GM18499 (cell line): ENCODE measurements at regions not wholly inside any gene's neighbourhood (a gene's known extent, or its start where the extent isn't known, plus 50 kb on each side); places are given as distances from the start of the nearest gene placed in this dataset.
A peak's percentile ranks its signal among the peaks of the same experiment; 100 is the strongest.
"Not testable (repeated sequence)": the region's sequence is repeated elsewhere in the genome, so short reads cannot be mapped to it uniquely, and the experiment has no call there.

ENCODE experiments used
- ATAC-seq: cut with Tn5 transposase; IDR thresholded peaks from one replicate; pipeline ENCODE4 v1.9.1; 2021; ENCODE audit warnings: moderate number of reproducible peaks; ENCODE audit not compliant: insufficient read depth, unreplicated experiment

DNA sequence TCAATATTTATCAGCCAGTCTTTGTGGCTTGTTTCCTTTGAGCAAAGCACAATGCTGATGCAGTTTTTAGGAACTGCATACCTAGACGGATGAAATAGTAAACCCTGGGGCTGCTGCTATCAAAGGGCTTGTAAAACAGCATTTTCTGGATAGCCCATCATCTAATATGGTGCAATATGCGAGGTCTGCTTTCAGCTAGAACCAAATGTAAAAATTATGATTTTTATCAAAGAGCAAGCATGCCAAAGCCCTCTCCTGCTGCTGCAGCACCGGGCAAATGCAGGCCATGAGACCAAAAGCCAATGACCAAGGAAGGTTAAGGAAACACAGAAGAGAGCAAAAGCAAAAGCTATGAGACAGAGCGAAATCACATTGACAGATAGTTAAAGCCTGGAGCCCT, 1000.4 kb downstream of the MAT2B start:
- ATAC-seq, result no peak

GRCh38 chr5:164518067-164518740, 1012.8 kb downstream of the MAT2B start:
- no peak for ATAC-seq

DNA sequence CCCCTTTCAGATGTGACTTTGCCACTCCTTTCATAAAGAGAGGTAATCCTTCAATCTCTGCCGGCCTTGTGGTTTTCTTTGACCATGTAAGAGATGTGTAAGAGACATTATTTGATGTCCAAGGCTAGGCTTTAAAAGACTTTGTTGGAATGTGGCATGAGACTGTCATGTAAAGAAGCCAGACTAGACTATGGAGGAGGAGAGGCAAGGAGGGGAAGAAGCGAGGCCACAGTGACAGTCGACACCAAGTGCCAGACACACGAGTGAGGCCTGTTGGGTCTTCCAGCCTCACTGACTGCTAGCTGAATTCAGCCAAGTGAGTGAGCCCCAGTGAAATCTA, 1013.3 kb downstream of the MAT2B start:
- no peak for ATAC-seq

- ATAC-seq, result no peak
Measured at GRCh38 chr5:164532235-164532900, 1026.9 kb downstream of the MAT2B start.

GRCh38 chr5:164533426-164533825, 1028.0 kb downstream of the MAT2B start:
- not testable (repeated sequence) for ATAC-seq

DNA sequence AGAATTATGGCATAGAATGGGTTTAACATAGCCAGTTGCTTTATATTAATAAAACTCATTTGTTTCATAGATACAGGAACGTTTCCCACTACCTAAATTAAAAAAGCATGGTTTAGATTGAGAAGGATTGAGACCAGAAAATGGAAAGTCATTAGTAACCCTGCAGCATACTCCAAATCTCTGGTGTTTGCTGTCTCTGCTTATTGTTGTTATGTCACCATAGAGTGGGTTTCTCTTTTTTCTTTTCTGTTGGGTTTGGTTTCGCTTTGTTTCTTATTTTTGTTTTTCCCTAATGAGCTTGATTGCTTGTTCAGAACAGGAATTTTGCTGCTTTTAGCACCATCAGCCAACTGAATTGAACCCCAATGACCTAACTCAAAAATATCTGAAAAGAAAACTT, 1034.8 kb downstream of the MAT2B start:
- ATAC-seq, result no peak

DNA sequence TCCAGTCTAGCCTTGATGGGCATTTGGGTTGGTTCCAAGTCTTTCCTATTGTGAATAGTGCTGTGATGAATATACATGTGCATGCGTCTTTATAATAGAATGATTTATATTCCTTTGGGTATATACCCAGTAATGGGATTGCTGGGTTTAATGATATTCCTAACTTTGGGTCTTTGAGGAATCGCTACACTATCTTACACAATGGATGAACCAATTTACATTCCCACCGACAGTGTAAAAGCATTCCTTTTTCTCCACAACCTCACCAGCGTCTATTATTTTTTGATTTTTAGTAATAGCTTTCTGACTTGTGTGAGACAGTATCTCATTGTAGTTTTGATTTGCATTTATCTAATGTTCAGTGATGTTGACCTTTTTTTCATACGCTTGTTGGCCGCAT, 1040.1 kb downstream of the MAT2B start:
- ATAC-seq, result no peak

- no peak for ATAC-seq
Measured at GRCh38 chr5:164553851-164554250, 1048.4 kb downstream of the MAT2B start.

DNA sequence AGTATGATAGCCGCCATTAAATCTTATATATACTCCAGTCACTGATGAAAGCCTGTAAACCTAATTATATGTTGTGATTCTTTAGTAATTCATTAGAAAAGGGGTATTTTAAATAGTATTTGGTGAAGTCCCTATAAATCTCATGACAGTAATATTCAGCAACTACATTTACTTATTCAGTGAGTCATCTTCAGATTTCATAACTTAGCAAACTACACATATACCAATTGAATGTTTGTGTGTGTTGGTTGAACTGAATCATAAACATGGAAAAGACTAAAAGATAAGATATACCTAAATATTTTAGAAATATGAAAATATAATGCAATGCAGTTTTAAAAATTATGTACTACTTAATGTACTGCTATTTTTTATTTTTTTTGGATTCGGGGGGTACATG, 1050.4 kb downstream of the MAT2B start:
- ATAC-seq, result no peak

GRCh38 chr5:164560216-164560615, 1054.8 kb downstream of the MAT2B start:
- no peak for ATAC-seq

GRCh38 chr5:164561933-164562872, 1056.8 kb downstream of the MAT2B start:
- no peak for ATAC-seq

DNA sequence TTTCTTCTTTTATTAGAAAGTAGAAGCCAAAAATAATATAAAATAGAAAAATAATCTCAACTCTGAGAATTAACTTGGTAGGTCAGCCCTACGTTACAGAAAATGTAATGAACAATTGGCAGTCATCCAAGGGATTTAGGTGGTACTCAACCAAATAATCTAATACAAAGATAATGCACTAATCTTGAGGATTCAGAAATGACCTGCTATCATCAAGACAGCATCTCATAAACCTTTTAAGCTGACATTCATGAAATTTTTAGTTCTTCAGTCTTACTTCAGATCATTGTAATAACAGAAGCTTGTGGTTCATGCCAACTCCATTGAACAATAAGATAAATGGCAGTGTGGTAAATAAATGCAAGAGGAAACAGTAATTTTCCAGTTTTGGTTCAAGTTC, 1058.0 kb downstream of the MAT2B start:
- no peak for ATAC-seq

DNA sequence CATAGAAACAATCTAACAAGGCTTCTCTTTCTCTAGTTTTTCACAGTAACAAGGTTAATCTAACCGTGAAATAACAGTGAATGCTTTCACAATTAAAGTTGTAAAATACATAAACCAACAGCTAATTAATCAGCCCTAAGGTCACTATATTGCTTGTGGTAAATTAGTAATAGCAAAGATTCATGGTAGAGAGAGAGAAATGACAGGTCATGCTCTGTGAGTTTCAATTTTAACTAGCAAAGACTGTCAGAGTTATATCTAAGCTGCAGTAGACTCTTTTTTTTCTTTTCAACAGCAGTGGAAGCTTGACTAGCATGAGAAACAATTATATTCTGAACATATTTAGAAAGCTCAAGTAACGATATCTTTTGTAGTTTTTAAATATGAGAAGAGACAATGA, 1068.0 kb downstream of the MAT2B start:
- no peak for ATAC-seq

DNA sequence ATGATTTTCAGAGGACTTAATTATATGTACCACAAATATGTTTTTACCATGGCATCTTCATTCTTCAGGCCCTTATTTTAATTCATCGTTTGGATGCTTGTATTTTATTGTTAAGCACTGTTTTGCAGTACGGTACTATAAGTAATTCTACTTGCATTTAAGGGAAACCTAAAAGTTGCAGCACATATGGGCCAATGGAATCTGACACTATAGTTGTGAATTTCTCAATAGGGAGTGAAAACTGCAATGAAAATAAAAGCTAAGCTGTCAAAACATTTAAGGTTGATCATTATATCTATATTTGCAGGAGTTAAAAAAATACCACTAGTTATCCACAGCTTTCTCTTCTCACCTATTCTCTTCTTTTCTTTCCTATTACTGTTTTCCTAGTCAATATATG, 1071.8 kb downstream of the MAT2B start:
- no peak for ATAC-seq

GRCh38 chr5:164577742-164578141, 1072.3 kb downstream of the MAT2B start:
- ATAC-seq, result no peak

- ATAC-seq, result no peak
Measured at GRCh38 chr5:164578401-164578800, 1073.0 kb downstream of the MAT2B start.

DNA sequence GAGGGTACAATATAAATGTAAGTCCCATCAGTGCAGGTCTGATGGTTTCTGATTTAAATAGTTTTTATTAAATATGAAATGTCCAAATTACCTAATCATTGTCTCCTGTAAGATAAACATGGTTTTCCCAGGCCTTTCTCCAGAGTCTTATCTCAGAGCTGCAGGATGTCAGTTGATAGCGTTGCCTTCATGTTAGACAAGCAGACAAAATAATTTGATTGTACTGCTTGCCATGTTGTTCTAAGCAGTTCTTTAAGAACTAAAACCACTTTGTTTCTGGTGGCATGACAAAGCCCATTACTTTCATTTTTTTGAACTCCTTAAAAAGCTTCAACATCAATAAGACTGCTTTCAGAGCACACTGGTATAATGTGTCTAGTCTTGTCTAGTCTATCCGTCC, 1073.5 kb downstream of the MAT2B start:
- no peak for ATAC-seq

GRCh38 chr5:164580155-164580554, 1074.7 kb downstream of the MAT2B start:
- no peak for ATAC-seq

- no peak for ATAC-seq
Measured at GRCh38 chr5:164581889-164582288, 1076.5 kb downstream of the MAT2B start.

DNA sequence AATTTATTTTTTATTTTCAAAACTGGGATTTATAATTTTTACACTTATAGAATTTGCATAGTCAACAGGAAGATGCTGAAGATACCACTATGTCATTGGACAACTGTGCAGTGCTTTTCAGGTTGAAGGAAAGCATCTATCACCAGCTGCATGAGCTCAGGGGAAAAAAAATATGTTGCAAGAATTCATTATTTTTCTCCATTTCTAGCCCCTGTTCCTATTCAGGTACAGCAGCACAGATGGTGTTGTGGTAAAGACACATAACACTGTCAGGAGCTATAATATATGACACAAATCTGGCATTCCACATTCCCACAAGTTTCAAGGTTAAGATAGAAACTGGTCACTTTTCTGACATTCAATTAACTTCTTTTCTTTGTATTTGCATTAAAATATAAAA, 1088.6 kb downstream of the MAT2B start:
- no peak for ATAC-seq

- peak; percentile 58 for ATAC-seq
Measured at GRCh38 chr5:164597293-164597900, 1092.0 kb downstream of the MAT2B start.
